Fibroblast of villous mesenchyme (primary cell): ENCODE measurements at regions not wholly inside any gene's neighbourhood (a gene's known extent, or its start where the extent isn't known, plus 50 kb on each side); places are given as distances from the start of the nearest gene placed in this dataset.
A peak's percentile ranks its signal among the peaks of the same experiment; 100 is the strongest.

ENCODE experiments used
- DNase-seq: peaks from one replicate; pipeline ENCODE4 v3.0.0-alpha.2; 2010; ENCODE audit warnings: low read depth
- H3K4me3 ChIP-seq: 2 replicates; pipeline ENCODE4 v1.5.1; 2011; ENCODE audit warnings: low read depth, mild to moderate bottlenecking, low read length
- CTCF ChIP-seq: IDR thresholded peaks from 2 replicates; pipeline ENCODE4 v1.5.1; 2012; ENCODE audit warnings: low read depth, mild to moderate bottlenecking, low read length; ENCODE audit not compliant: insufficient read depth

DNA sequence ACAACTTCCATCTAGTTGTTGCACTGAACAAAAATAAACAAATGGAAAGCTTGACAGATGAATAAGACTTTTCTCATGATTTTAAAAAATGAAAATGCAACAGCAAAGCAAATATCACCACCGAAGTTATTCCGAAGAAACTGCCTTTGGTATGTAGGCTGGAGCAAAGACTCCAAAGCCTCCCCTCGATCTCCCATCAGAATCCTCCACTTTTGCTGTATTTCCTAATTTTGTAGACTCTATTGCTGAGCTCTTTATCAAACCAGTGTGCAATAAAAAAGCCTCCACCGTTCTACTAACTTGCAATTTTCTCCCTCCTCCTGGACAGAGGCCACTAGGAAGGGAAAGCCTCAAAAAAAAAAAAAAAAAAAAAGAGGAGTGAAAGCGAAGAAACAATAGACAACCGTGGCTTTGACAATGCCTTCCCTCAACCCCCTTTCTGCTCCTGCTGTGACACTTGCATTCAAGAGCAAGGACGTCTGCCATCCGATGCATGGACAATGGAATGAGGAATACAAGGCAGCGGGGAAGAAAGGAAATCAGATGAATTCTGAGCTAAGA, 190.9 kb upstream of the BLID start:
- no peak for TF ChIP-seq CTCF

DNA sequence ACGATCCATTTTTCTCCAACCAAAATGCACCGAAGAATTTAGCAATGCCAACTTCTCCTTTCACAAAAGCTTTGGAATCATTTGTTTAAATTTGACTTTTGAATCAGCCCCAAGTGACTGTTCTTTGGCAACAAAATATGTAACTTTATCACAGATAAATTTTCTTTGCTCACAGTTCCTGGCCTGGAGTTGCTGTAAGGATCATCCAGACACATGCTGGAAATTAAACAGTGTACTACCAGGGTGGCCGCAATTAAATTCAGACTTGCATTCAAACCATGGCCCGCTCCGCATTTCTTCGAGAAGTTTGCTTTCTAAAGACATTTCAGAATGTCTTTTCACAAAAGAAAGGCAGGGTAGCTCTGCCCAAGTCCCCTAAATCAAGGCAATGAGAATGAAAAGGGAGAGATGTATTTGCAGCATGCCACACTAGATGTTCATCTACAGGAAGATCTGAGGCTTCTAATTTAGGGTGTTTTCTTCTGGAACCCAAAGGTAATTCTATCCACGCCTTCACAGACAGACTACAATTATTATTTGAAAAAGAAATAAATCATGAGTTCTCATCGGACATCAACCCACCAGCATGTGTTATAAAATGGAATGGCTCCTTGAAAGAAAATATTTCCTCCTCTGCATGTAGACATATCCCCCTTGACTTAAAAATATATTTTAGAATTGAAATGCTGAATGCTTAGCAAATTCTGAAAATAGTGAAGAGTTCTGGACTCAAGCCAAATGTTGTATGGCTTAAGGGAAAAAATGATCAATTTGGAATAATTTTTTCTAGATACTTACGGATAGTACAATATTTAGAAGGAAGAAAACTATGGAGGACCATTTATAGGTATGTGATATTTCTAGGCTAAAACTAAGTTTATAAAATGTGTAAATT, 189.7 kb upstream of the BLID start:
- H3K4me3 ChIP-seq, result no peak overlapping the region
- DNase-seq, result no peak

More for the DNA sequence above, 190.9 kb upstream of the BLID start:
- H3K4me3 ChIP-seq, result no peak overlapping the region
- no peak for DNase-seq

GRCh38 chr11:122304973-122305372, 189.0 kb upstream of the BLID start:
- no peak for DNase-seq
- no peak overlapping the region for H3K4me3 ChIP-seq
- TF ChIP-seq CTCF, result no peak

More for the DNA sequence above, 189.7 kb upstream of the BLID start:
- no peak for TF ChIP-seq CTCF

DNA sequence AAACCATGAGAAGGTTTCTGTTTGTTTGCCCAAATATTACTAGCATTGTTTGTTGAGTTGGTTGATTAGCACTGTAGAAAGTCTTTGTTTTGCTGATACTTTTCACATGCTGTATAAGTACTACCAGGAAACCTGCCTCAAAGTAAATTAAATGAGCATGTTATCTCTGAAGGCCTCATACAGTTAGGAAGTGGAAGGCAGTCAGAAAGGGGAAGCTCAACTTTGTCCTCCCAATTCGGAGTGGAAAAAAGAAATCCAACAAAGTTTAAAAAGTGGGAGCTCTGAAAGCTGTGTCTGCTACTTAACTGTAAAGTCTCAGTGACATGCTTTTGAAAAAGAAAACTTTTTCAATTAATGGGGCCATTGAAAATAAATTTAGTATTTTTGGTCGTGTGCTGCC, 188.3 kb upstream of the BLID start:
- no peak for DNase-seq
- no peak for TF ChIP-seq CTCF
- H3K4me3 ChIP-seq, result no peak overlapping the region

- no peak for TF ChIP-seq CTCF
- no peak for DNase-seq
- H3K4me3 ChIP-seq, result no peak overlapping the region
Observed at GRCh38 chr11:122294041-122294440, 178.0 kb upstream of the BLID start.

DNA sequence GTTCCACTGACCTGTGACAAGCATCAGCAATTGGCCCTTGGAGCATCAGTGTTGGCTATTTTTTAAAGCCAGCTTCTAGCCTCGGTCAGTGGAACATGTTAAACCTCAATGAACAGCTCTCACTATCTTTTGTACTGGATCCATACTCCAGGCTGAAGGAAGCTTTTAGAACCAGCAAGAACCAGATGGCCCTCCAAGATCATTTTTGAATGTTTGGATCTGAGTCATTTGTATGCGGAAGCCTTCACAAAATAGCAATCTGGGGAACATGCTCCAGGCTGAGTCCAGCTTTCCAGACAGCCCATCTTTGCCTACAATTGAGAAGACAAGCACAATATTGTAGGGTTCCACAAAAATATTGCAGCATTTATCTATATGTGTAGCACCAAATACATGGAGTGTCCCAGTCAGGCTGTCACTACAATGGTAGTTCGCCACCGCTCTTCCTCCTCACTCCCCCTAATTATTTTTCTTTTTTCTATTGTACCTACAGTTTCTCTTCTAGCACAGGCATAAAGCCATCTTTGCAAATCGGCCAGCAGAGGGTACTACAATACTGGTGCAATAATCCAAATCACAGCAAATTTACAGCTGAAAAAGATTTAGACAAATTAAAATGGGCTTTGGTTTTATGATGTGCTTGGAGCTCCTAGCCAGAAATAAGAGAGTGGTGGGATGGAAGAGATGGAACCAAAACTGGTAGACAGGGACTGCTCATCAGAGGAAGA, 177.4 kb upstream of the BLID start:
- DNase-seq, result peak; percentile 31
- peak; percentile 46 for TF ChIP-seq CTCF
- H3K4me3 ChIP-seq, result no peak overlapping the region
